Stomach (tissue), 8 donors: ENCODE measurements at regions not wholly inside any gene's neighbourhood (a gene's known extent, or its start where the extent isn't known, plus 50 kb on each side); places are given as distances from the start of the nearest gene placed in this dataset.
"Not testable (repeated sequence)": the region's sequence is repeated elsewhere in the genome, so short reads cannot be mapped to it uniquely, and the experiment has no call there.

Source experiments
- DNase-seq, 2 donors: peaks; one replicate each; pipeline versions ENCODE4 v3.0.0 to v3.0.0-alpha.2; 2013 to 2019
- H3K27ac ChIP-seq, 5 donors: fragments of 200-600 bp in 4 of 5; sonication (generic) in 4 of 5; one replicate each; pipeline ENCODE4 v1.5.1; 2013 to 2019; ENCODE audit warnings: mild to moderate bottlenecking in 1 of 5, moderate library complexity in 1 of 5
- H3K27me3 ChIP-seq, 3 donors: fragments of 200-600 bp; sonication (generic); one replicate each; pipeline ENCODE4 v1.5.1; 2017 to 2019; ENCODE audit warnings: mixed run types in 1 of 3
- H3K36me3 ChIP-seq, 4 donors: fragments of 200-600 bp; sonication (generic); 1 replicate in 3 of 4; 2 replicates in 1 of 4; pipeline ENCODE4 v1.5.1; 2016 to 2019
- H3K4me1 ChIP-seq, 4 donors: fragments of 200-600 bp; sonication (generic); one replicate each; pipeline ENCODE4 v1.5.1; 2016 to 2019
- H3K4me3 ChIP-seq, 4 donors: fragments of 200-600 bp; sonication (generic) in 3 of 4; one replicate each; pipeline ENCODE4 v1.5.1; 2016 to 2019; ENCODE audit warnings: mild to moderate bottlenecking in 1 of 4
- H3K9me3 ChIP-seq, 4 donors: fragments of 200-600 bp; sonication (generic); one replicate each; pipeline ENCODE4 v1.5.1; 2016 to 2019
- EP300 ChIP-seq: sonication (generic); formaldehyde crosslinking; IDR thresholded peaks from one replicate; pipeline ENCODE4 v1.6.1; 2017; ENCODE audit warnings: antibody characterized with exemption
- POLR2A ChIP-seq, 4 donors: fragments of 450-650 bp; IDR thresholded peaks; one replicate each; pipeline ENCODE4 v1.6.1; 2016; ENCODE audit warnings: antibody characterized with exemption in 4 of 4, control low read depth in 2 of 4, mild to moderate bottlenecking in 1 of 4, moderate library complexity in 1 of 4
- POLR2AphosphoS5 ChIP-seq, 3 donors: sonication (generic); formaldehyde crosslinking; IDR thresholded peaks; one replicate each; pipeline ENCODE4 v1.6.1; 2016; ENCODE audit warnings: antibody characterized with exemption in 3 of 3
- WGBS, 5 donors: extraction: QIAGEN DNeasy Blood & Tissue Kit in 3 of 5; methylation state at CpG; one replicate each; pipeline versions ENCODE4 v1.1.5 to v1.1.7; 2013 to 2018; 5-methylcytosine and 5-hydroxymethylcytosine counted together
- intact Hi-C: fragments of 100-400 bp; cut with DNase I; formaldehyde crosslinking; loops from one replicate; pipeline ENCODE4 v1.15.1; 2023; ENCODE audit warnings: low total_unique reads
- TF ChIP-seq, protein P1 (sequence below), 7 experiments: fragments of 450-650 bp in 4 of 7; fragments of 200-600 bp in 3 of 7; sonication (generic) in 3 of 7; IDR thresholded peaks; one replicate each; pipeline ENCODE4 v1.5.1; 2016 to 2019; ENCODE audit warnings: antibody characterized with exemption in 7 of 7, control low read depth in 2 of 7, mild to moderate bottlenecking in 1 of 7
- donor health status: healthy with polysubstance abuse.
- donor health status: Bipolar disorder and iron deficiency.
- donor health status: healthy.

DNA sequence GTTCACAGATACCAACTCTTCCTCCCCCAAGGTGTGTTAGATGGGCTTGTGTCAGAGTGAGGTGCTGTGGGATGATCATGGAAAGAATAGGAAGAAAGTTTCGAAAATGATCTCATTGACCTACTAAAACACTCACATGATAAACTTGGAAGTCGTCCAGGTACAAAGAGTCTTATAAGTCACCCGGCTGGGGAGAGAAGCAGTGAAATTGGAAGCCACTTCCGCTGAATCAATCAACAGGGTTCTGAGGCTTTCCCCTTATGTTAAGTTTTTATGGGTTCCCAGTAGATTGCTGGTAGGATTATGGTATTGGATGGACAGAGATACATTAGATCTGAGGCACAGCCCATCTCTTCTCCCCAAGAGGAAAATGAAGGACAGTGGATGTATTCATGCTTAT lies 218.8 kb upstream of the MSX2 start:
- H3K27me3 ChIP-seq: no peaks in the 10 kb centered on the region
- no peaks in the 10 kb centered on the region for H3K9me3 ChIP-seq
- H3K36me3 ChIP-seq: no peaks in the 10 kb centered on the region
- H3K4me3 ChIP-seq: no peak overlapping the region
- 57 to 63% (median 63%) methylated on average over 4 of the region's 4 CpGs for WGBS, 5 donors
- H3K4me1 ChIP-seq: peaks cover 0 to 8% (median 6%) of the 10 kb centered on the region in 4 donors
- no peak for DNase-seq
- intact Hi-C loops: no loop called here
- no peak overlapping the region for H3K27ac ChIP-seq
- TF ChIP-seq POLR2A (IDR thresholded peaks at IDR 0.05) (no peak), POLR2AphosphoS5 (IDR thresholded peaks at IDR 0.05) (no peak), EP300 (no peak)
- TF ChIP-seq, protein P1, sequence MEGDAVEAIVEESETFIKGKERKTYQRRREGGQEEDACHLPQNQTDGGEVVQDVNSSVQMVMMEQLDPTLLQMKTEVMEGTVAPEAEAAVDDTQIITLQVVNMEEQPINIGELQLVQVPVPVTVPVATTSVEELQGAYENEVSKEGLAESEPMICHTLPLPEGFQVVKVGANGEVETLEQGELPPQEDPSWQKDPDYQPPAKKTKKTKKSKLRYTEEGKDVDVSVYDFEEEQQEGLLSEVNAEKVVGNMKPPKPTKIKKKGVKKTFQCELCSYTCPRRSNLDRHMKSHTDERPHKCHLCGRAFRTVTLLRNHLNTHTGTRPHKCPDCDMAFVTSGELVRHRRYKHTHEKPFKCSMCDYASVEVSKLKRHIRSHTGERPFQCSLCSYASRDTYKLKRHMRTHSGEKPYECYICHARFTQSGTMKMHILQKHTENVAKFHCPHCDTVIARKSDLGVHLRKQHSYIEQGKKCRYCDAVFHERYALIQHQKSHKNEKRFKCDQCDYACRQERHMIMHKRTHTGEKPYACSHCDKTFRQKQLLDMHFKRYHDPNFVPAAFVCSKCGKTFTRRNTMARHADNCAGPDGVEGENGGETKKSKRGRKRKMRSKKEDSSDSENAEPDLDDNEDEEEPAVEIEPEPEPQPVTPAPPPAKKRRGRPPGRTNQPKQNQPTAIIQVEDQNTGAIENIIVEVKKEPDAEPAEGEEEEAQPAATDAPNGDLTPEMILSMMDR (IDR thresholded peaks at IDR 0.05): no peak

DNA sequence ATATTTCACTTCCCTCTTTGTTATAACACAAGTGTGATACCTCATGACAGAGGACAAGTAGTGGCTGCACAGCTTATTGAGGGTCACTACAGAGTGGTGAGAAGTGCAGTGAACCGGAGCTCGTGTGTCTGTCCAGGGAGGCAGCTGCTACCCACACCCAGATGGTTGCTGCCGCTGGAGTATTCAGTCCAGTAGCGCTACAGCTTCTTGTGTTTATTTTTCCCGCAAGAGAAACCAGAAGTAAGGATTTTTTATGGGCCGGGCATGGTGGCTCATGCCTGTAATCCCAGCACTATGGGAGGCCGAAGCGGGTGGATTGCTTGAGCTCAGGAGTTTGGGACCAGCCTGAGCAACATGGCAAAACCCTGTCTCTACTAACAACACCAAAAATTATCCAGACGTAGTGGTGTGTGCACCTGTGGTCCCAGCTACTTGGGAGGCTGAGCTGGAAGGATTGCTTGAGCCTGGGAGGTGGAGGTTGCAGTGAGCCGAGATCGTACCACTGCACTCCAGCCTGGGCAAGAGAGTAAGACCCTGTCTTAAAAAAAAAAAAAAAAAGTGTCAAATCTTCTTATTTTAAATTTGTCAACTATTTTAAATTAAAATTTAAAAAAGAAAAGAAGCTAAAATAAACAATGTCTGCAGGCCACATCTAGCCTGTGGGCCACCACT lies 213.5 kb upstream of the MSX2 start:
- H3K27me3 ChIP-seq, H3K9me3 ChIP-seq, H3K36me3 ChIP-seq, H3K27ac ChIP-seq, DNase-seq, H3K4me1 ChIP-seq, H3K4me3 ChIP-seq, intact Hi-C loops: not testable (repeated sequence)
- WGBS, 5 donors: 83 to 89% (median 84%) methylated on average over 11 of the region's 11 CpGs

DNA sequence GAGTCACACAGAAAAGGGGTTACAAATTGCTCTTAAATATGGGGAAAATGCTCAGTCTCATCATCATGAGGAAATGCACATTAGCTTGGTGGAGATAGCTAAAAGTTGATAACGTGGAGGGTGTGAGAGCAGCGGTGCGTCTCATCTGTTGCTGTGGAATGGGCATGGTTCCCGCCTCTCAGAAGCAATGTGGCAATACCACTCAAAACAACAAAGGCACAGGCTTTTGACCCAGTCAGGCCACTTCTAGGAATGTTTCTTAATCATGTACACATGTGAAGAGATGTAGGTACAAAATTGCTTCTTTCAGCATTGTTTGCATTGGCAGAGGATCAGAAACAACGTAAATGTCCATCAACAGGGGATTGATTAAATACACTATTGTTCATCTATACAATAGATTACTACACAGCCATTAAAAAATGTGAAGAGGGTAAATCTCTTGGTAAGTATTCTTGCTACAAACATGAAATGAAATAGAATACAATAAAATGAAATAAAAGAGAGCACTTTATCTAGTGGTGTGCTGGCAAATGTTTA lies 212.6 kb upstream of the MSX2 start:
- DNase-seq: peak; percentile 42 to 58
- Histone ChIP-seq H3K27me3 (peaks cover 0 to 3% (median 0%) of the 10 kb centered on the region in 3 donors), H3K4me3 (no peak overlapping the region), H3K27ac (no peak overlapping the region), H3K36me3 (no peaks in the 10 kb centered on the region), H3K4me1 (peaks cover 0 to 6% (median 0%) of the 10 kb centered on the region in 4 donors), H3K9me3 (no peaks in the 10 kb centered on the region)
- peak in 2 of 3 donors; percentile 40 to 55 for TF ChIP-seq POLR2AphosphoS5 (IDR thresholded peaks at IDR 0.05)
- TF ChIP-seq POLR2A (IDR thresholded peaks at IDR 0.05): no peak
- TF ChIP-seq, protein P1 (IDR thresholded peaks at IDR 0.05): no peak
- WGBS, 5 donors: 20 to 59% (median 33%) methylated on average over 5 of the region's 5 CpGs
- intact Hi-C loops: no loop called here

DNA sequence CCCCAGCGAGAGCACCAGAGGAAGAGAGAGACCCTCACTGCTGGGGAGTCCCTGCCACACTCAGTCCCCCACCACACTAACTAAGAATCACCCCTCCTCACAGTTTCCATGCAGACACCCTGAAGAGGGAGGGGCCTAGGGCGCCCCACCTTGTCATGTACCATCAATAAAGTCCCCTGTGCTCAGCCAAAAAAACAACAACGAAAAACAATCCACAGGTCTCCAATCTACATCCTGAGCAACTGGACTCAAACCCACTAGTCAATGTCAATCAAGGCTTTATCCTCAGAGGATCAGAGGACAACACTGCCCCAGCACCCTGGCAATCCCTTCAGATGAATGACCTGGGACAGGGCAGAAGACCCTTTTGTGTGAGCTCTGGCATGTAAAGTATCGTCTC lies 210.1 kb upstream of the MSX2 start:
- Histone ChIP-seq H3K27ac (no peak overlapping the region), H3K4me1 (peaks cover 0 to 6% (median 0%) of the 10 kb centered on the region in 4 donors), H3K9me3 (no peaks in the 10 kb centered on the region), H3K27me3 (peaks cover 0 to 8% (median 0%) of the 10 kb centered on the region in 3 donors), H3K36me3 (no peaks in the 10 kb centered on the region), H3K4me3 (no peak overlapping the region)
- WGBS, 5 donors: 75 to 88% (median 84%) methylated on average over 4 of the region's 4 CpGs
- TF ChIP-seq EP300 (no peak), POLR2AphosphoS5 (IDR thresholded peaks at IDR 0.05) (no peak), POLR2A (IDR thresholded peaks at IDR 0.05) (no peak)
- TF ChIP-seq, protein P1 (IDR thresholded peaks at IDR 0.05): no peak
- intact Hi-C loops: no loop called here
- no peak for DNase-seq

DNA sequence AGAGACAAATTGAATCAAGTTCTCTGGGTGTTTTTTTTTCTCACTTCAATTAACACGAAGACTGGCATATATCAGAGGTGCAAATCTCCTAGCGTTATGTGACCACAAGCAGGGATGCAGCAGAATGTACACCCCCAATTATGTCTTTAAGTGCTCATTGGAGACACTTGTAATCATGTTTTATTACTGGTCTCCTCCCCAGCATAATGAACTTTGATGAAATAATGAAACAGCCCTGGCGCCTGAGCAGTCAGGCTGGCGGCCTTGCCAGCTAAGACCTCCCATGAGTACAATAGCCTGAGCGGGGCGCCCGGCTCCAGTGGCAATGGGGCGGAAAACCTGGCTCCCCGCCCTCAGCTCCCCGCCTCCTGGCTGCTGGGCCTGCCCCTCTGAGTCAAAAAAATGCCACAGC lies 209.4 kb upstream of the MSX2 start:
- TF ChIP-seq, protein P1 (IDR thresholded peaks at IDR 0.05): no peak
- no peak for TF ChIP-seq POLR2AphosphoS5 (IDR thresholded peaks at IDR 0.05)
- TF ChIP-seq POLR2A (IDR thresholded peaks at IDR 0.05): no peak
- no peak for TF ChIP-seq EP300
- no peak for DNase-seq

More for the DNA sequence above, 209.4 kb upstream of the MSX2 start:
- no peaks in the 10 kb centered on the region for H3K36me3 ChIP-seq
- peaks cover 0 to 6% (median 0%) of the 10 kb centered on the region in 4 donors for H3K4me1 ChIP-seq
- H3K9me3 ChIP-seq: no peaks in the 10 kb centered on the region
- no peak overlapping the region for H3K4me3 ChIP-seq
- 66 to 86% (median 82%) methylated on average over 10 of the region's 10 CpGs for WGBS, 5 donors
- peaks cover 0 to 8% (median 0%) of the 10 kb centered on the region in 3 donors for H3K27me3 ChIP-seq
- intact Hi-C loops: no loop called here
- no peak overlapping the region for H3K27ac ChIP-seq
